NB4 (cell line): ENCODE measurements at regions not wholly inside any gene's neighbourhood (a gene's known extent, or its start where the extent isn't known, plus 50 kb on each side); places are given as distances from the start of the nearest gene placed in this dataset.

Experiments used
- POLR2A ChIP-seq: IDR thresholded peaks from 2 replicates; pipeline ENCODE4 v1.6.1; 2011; ENCODE audit warnings: mild to moderate bottlenecking; ENCODE audit not compliant: insufficient read length; ENCODE audit errors: extremely low read depth
- TF ChIP-seq, protein P1 (sequence below): IDR thresholded peaks from one replicate; pipeline ENCODE4 v1.5.1; 2012; ENCODE audit warnings: low read depth, low read length

DNA sequence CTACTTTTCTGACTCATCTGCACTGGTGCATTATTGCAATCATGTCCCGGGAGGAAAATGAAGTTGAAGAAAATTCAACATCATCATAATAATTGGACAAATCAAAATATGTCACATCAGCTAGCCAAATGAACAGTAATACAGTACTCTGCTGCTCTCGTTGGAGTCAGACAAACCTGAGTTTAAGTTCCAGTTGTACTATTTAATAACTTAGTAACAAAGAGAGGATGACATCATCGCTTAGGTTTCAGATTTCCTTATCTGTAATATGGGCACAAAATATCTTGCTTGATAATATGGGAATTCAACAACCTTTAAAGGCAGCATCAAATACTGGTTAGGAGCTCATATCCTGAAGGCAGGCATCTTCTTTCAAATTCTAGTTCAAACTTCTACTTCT, 1248.9 kb upstream of the ACO1 start:
- TF ChIP-seq POLR2A = no peak
- TF ChIP-seq, protein P1, sequence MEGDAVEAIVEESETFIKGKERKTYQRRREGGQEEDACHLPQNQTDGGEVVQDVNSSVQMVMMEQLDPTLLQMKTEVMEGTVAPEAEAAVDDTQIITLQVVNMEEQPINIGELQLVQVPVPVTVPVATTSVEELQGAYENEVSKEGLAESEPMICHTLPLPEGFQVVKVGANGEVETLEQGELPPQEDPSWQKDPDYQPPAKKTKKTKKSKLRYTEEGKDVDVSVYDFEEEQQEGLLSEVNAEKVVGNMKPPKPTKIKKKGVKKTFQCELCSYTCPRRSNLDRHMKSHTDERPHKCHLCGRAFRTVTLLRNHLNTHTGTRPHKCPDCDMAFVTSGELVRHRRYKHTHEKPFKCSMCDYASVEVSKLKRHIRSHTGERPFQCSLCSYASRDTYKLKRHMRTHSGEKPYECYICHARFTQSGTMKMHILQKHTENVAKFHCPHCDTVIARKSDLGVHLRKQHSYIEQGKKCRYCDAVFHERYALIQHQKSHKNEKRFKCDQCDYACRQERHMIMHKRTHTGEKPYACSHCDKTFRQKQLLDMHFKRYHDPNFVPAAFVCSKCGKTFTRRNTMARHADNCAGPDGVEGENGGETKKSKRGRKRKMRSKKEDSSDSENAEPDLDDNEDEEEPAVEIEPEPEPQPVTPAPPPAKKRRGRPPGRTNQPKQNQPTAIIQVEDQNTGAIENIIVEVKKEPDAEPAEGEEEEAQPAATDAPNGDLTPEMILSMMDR = no peak
